H9 (cell line): ENCODE measurements at regions not wholly inside any gene's neighbourhood (a gene's known extent, or its start where the extent isn't known, plus 50 kb on each side); places are given as distances from the start of the nearest gene placed in this dataset.

ENCODE experiments used
- DNase-seq: peaks from one replicate; pipeline ENCODE4 v3.0.0-alpha.2; 2017
- H2AFZ ChIP-seq: one replicate; pipeline ENCODE4 v1.6.1; 2013; ENCODE audit warnings: mild to moderate bottlenecking, low read length, control low read depth, moderate library complexity
- H2AK5ac ChIP-seq: 2 replicates; pipeline ENCODE4 v1.6.1; 2013; ENCODE audit warnings: low read length, control low read depth, mixed read lengths; ENCODE audit not compliant: insufficient read length
- H2BK120ac ChIP-seq: one replicate; pipeline ENCODE4 v1.6.1; 2013; ENCODE audit warnings: low read depth, mild to moderate bottlenecking, low read length, control low read depth, inconsistent platforms; ENCODE audit not compliant: poor library complexity, severe bottlenecking
- H2BK12ac ChIP-seq: 2 replicates; pipeline ENCODE4 v1.6.1; 2013; ENCODE audit warnings: low read length, control low read depth, mixed read lengths, low read depth; ENCODE audit not compliant: insufficient read length
- H2BK15ac ChIP-seq: 2 replicates; pipeline ENCODE4 v1.6.1; 2013; ENCODE audit warnings: low read depth, low read length, control low read depth
- H2BK20ac ChIP-seq: one replicate; pipeline ENCODE4 v1.6.1; 2013; ENCODE audit warnings: low read depth, mild to moderate bottlenecking, low read length, control low read depth, inconsistent platforms; ENCODE audit not compliant: poor library complexity, severe bottlenecking
- H2BK5ac ChIP-seq: 2 replicates; pipeline ENCODE4 v1.6.1; 2013; ENCODE audit warnings: low read length, control low read depth, mixed read lengths; ENCODE audit not compliant: insufficient read length
- H3K14ac ChIP-seq: 2 replicates; pipeline ENCODE4 v1.6.1; 2013; ENCODE audit warnings: low read length, control low read depth; ENCODE audit not compliant: insufficient read depth
- H3K18ac ChIP-seq: 2 replicates; pipeline ENCODE4 v1.6.1; 2013; ENCODE audit warnings: low read depth, mild to moderate bottlenecking, mixed read lengths, low read length, control low read depth; ENCODE audit not compliant: insufficient read length
- H3K23ac ChIP-seq: 2 replicates; pipeline ENCODE4 v1.6.1; 2013; ENCODE audit warnings: low read length, control low read depth, mixed read lengths, low read depth; ENCODE audit not compliant: insufficient read length
- H3K23me2 ChIP-seq: 2 replicates; pipeline ENCODE4 v1.6.1; 2013; ENCODE audit warnings: low read depth, mild to moderate bottlenecking, mixed read lengths, low read length, control low read depth; ENCODE audit not compliant: insufficient read length, poor library complexity, severe bottlenecking
- H3K27ac ChIP-seq: 2 replicates; pipeline ENCODE4 v1.5.1; 2013; ENCODE audit warnings: low read length, control low read depth, mixed read lengths, low read depth; ENCODE audit not compliant: insufficient read length
- H3K27me3 ChIP-seq: 2 replicates; pipeline ENCODE4 v1.6.1; 2013; ENCODE audit warnings: low read length, control low read depth, inconsistent platforms; ENCODE audit not compliant: insufficient read depth
- H3K4ac ChIP-seq: 2 replicates; pipeline ENCODE4 v1.6.1; 2013; ENCODE audit warnings: low read depth, mild to moderate bottlenecking, control low read depth, inconsistent platforms, low read length, moderate library complexity
- H3K4me1 ChIP-seq: 2 replicates; pipeline ENCODE4 v1.6.1; 2013; ENCODE audit warnings: low read length, control low read depth, inconsistent platforms; ENCODE audit not compliant: insufficient read depth
- H3K4me2 ChIP-seq: 2 replicates; pipeline ENCODE4 v1.6.1; 2013; ENCODE audit warnings: low read length, control low read depth, mixed read lengths; ENCODE audit not compliant: insufficient read length, insufficient read depth
- H3K56ac ChIP-seq: 2 replicates; pipeline ENCODE4 v1.6.1; 2013; ENCODE audit warnings: low read depth, mild to moderate bottlenecking, mixed read lengths, low read length, control low read depth; ENCODE audit not compliant: insufficient read length
- H3K79me1 ChIP-seq: 2 replicates; pipeline ENCODE4 v1.6.1; 2013; ENCODE audit warnings: low read depth, mild to moderate bottlenecking, moderate library complexity, low read length, control low read depth, inconsistent platforms; ENCODE audit not compliant: insufficient read depth, poor library complexity, severe bottlenecking
- H3K79me2 ChIP-seq: 2 replicates; pipeline ENCODE4 v1.6.1; 2013; ENCODE audit warnings: low read length, control low read depth, inconsistent platforms; ENCODE audit not compliant: insufficient read depth
- H3K9ac ChIP-seq: 2 replicates; pipeline ENCODE4 v1.6.1; 2013; ENCODE audit warnings: low read length, control low read depth, mixed read lengths; ENCODE audit not compliant: insufficient read length; ENCODE audit errors: extremely low read depth
- H3K9me3 ChIP-seq: one replicate; pipeline ENCODE4 v1.6.1; 2013; ENCODE audit warnings: low read depth, low read length, inconsistent platforms; ENCODE audit not compliant: control insufficient read depth
- H3T11ph ChIP-seq: one replicate; pipeline ENCODE4 v1.6.1; 2013; ENCODE audit warnings: mild to moderate bottlenecking, low read length, control low read depth, inconsistent platforms
- H4K20me1 ChIP-seq: one replicate; pipeline ENCODE4 v1.6.1; 2013; ENCODE audit not compliant: control insufficient read depth, insufficient read length, insufficient read depth
- H4K5ac ChIP-seq: 2 replicates; pipeline ENCODE4 v1.6.1; 2013; ENCODE audit warnings: low read depth, mild to moderate bottlenecking, mixed read lengths, low read length, control low read depth; ENCODE audit not compliant: insufficient read length
- H4K8ac ChIP-seq: replicated peaks from 2 replicates; pipeline ENCODE4 v1.6.1; 2013; ENCODE audit warnings: low read length, control low read depth, mixed read lengths, low read depth; ENCODE audit not compliant: insufficient read length
- H4K91ac ChIP-seq: 2 replicates; pipeline ENCODE4 v1.6.1; 2013; ENCODE audit warnings: low read depth, mild to moderate bottlenecking, moderate library complexity, mixed read lengths, low read length, control low read depth; ENCODE audit not compliant: insufficient read length
- H3K27ac Mint-ChIP-seq, 3 experiments: 2 replicates in 2 of 3; 3 replicates in 1 of 3; pipeline ENCODE4 v1.8.0; 2020 to 2021; ENCODE audit warnings: mixed read lengths in 3 of 3, mild to moderate bottlenecking in 1 of 3, moderate library complexity in 1 of 3
- H3K27me3 Mint-ChIP-seq: 2 replicates; pipeline ENCODE4 v1.8.0; 2021; ENCODE audit warnings: low read depth, mild to moderate bottlenecking, moderate library complexity, mixed read lengths
- H3K36me3 Mint-ChIP-seq, 3 experiments: 2 replicates in 2 of 3; 3 replicates in 1 of 3; pipeline ENCODE4 v1.8.0; 2020 to 2021; ENCODE audit warnings: low read depth in 3 of 3, mixed read lengths in 3 of 3; ENCODE audit not compliant: insufficient read depth in 1 of 3
- H3K4me1 Mint-ChIP-seq, 2 experiments: 2 replicates each; pipeline ENCODE4 v1.8.0; 2020; ENCODE audit warnings: mixed read lengths in 2 of 2
- H3K4me3 Mint-ChIP-seq, 2 experiments: 2 replicates in 1 of 2; 3 replicates in 1 of 2; pipeline ENCODE4 v1.8.0; 2020 to 2021; ENCODE audit warnings: mild to moderate bottlenecking in 2 of 2, mixed read lengths in 2 of 2, moderate library complexity in 1 of 2
- H3K9me3 Mint-ChIP-seq, 2 experiments: 2 replicates in 1 of 2; 3 replicates in 1 of 2; pipeline ENCODE4 v1.8.0; 2020; ENCODE audit warnings: mild to moderate bottlenecking in 2 of 2, mixed read lengths in 2 of 2, moderate library complexity in 1 of 2
- CTCF ChIP-seq: fragments of 200-600 bp; sonication (generic); conservative IDR thresholded peaks from 3 replicates; pipeline ENCODE4 v1.8.0; 2021; ENCODE audit warnings: antibody characterized with exemption, mild to moderate bottlenecking
- WGBS: extraction: QIAGEN DNeasy Blood & Tissue Kit; methylation state at CpG from one replicate; pipeline ENCODE4 v1.1.7; 2013; ENCODE audit warnings: missing lambda C conversion rate, low lambda C conversion rate, mixed read lengths; ENCODE audit not compliant: insufficient read length; ENCODE audit errors: extremely low coverage; 5-methylcytosine and 5-hydroxymethylcytosine counted together

GRCh38 chr7:80359476-80359875, 152.4 kb downstream of the GNAT3 start:
- Histone ChIP-seq H3T11ph (no peak overlapping the region), H3K9ac (no peak overlapping the region), H2AFZ (no peak overlapping the region), H2BK120ac (no peak overlapping the region), H3K14ac (no peak overlapping the region), H3K4me1 (no peaks in the 10 kb centered on the region), H4K91ac (no peak overlapping the region), H4K5ac (no peak overlapping the region), H2BK5ac (no peak overlapping the region), H3K23ac (no peak overlapping the region), H3K79me1 (no peaks in the 10 kb centered on the region), H2BK20ac (no peak overlapping the region), H2BK15ac (no peak overlapping the region), H3K4me2 (no peak overlapping the region), H2BK12ac (no peak overlapping the region), H3K27ac (no peak overlapping the region), H3K27me3 (no peaks in the 10 kb centered on the region), H3K4ac (no peak overlapping the region), H4K8ac (no peak overlapping the region), H4K20me1 (no peaks in the 10 kb centered on the region), H3K9me3 (no peaks in the 10 kb centered on the region), H3K18ac (no peak overlapping the region), H3K79me2 (no peaks in the 10 kb centered on the region), H3K23me2 (no peaks in the 10 kb centered on the region), H3K56ac (no peak overlapping the region), H2AK5ac (no peak overlapping the region)
- Mint-ChIP-seq H3K27ac (no peak overlapping the region), H3K9me3 (no peaks in the 10 kb centered on the region), H3K36me3 (no peaks in the 10 kb centered on the region), H3K27me3 (no peaks in the 10 kb centered on the region), H3K4me3 (no peak overlapping the region), H3K4me1 (no peaks in the 10 kb centered on the region)
- no peak for TF ChIP-seq CTCF
- WGBS: no CpG with 5 or more reads among the region's 2 CpGs
- DNase-seq: no peak
